Gastroesophageal sphincter (tissue), 4 donors: ENCODE measurements at regions not wholly inside any gene's neighbourhood (a gene's known extent, or its start where the extent isn't known, plus 50 kb on each side); places are given as distances from the start of the nearest gene placed in this dataset.

ENCODE experiments used
- ATAC-seq: fragments of 150-250 bp; one replicate; pipeline ENCODE4 v1.9.1; 2016; ENCODE audit warnings: mild to moderate bottlenecking, moderate library complexity
- H3K27ac ChIP-seq, 4 donors: fragments of 200-600 bp; sonication (generic) in 3 of 4; 1 replicate in 3 of 4; 2 replicates in 1 of 4; pipeline ENCODE4 v1.5.1; 2016 to 2019
- H3K27me3 ChIP-seq: fragments of 200-600 bp; sonication (generic); one replicate; pipeline ENCODE4 v1.5.1; 2019
- H3K36me3 ChIP-seq, 2 donors: fragments of 200-600 bp; sonication (generic); one replicate each; pipeline ENCODE4 v1.5.1; 2019; ENCODE audit warnings: control low read depth in 1 of 2
- H3K4me1 ChIP-seq, 3 donors: fragments of 200-600 bp; sonication (generic); 1 replicate in 2 of 3; 2 replicates in 1 of 3; pipeline ENCODE4 v1.5.1; 2016 to 2019; ENCODE audit warnings: control low read depth in 2 of 3
- H3K4me3 ChIP-seq, 2 donors: fragments of 200-600 bp; sonication (generic); one replicate each; pipeline ENCODE4 v1.5.1; 2019; ENCODE audit warnings: mild to moderate bottlenecking in 1 of 2, moderate library complexity in 1 of 2
- H3K9me3 ChIP-seq, 3 donors: fragments of 200-600 bp; sonication (generic); one replicate each; pipeline ENCODE4 v1.5.1; 2017 to 2019; ENCODE audit warnings: control low read depth in 2 of 3
- CTCF ChIP-seq, 4 experiments: fragments of 200-600 bp in 2 of 4; fragments of 450-650 bp in 2 of 4; sonication (generic) in 1 of 4; IDR thresholded peaks; one replicate each; pipeline ENCODE4 v1.5.1; 2017 to 2019; ENCODE audit warnings: antibody characterized with exemption in 4 of 4, mild to moderate bottlenecking in 2 of 4, moderate library complexity in 2 of 4
- EP300 ChIP-seq: sonication (generic); formaldehyde crosslinking; IDR thresholded peaks from one replicate; pipeline ENCODE4 v1.6.1; 2017; ENCODE audit warnings: antibody characterized with exemption, mild to moderate bottlenecking
- POLR2A ChIP-seq, 2 donors: fragments of 450-650 bp; IDR thresholded peaks; one replicate each; pipeline ENCODE4 v1.6.1; 2017; ENCODE audit warnings: antibody characterized with exemption in 2 of 2, mild to moderate bottlenecking in 2 of 2, moderate library complexity in 1 of 2
- POLR2AphosphoS5 ChIP-seq: sonication (generic); formaldehyde crosslinking; IDR thresholded peaks from one replicate; pipeline ENCODE4 v1.6.1; 2017; ENCODE audit warnings: antibody characterized with exemption
- WGBS, 2 donors: methylation state at CpG; one replicate each; pipeline ENCODE4 v1.1.5; 2018; ENCODE audit warnings: low coverage in 1 of 2; 5-methylcytosine and 5-hydroxymethylcytosine counted together

- WGBS, 2 donors = 0% methylated on average over 2 of the region's 2 CpGs
- no peak overlapping the region for H3K4me3 ChIP-seq
Observed at GRCh38 chr18:60549338-60549960, 176.9 kb upstream of the MC4R start.

GRCh38 chr18:60552948-60553347 is 180.4 kb upstream of the MC4R start:
- WGBS, 2 donors = 100% methylated on average over 1 of the region's 8 CpGs; no CpG with 5 or more reads in 1 of the 2 donors
- peak; percentile 31 for ATAC-seq
- H3K9me3 ChIP-seq = peaks cover 0 to 6% (median 0%) of the 10 kb centered on the region in 3 donors

More at GRCh38 chr18:60549338-60549960, 176.9 kb upstream of the MC4R start:
- no peak overlapping the region for H3K27ac ChIP-seq
- H3K9me3 ChIP-seq = peaks cover 0 to 6% (median 0%) of the 10 kb centered on the region in 3 donors
- TF ChIP-seq CTCF (IDR thresholded peaks at IDR 0.05) (peak; percentile 42 to 74 (median 70)), EP300 (no peak)
- no peaks in the 10 kb centered on the region for H3K36me3 ChIP-seq
- no peak for ATAC-seq
- no peaks in the 10 kb centered on the region for H3K4me1 ChIP-seq
- H3K27me3 ChIP-seq = peaks cover 8% of the 10 kb centered on the region

GRCh38 chr18:60554967-60555366 is 182.4 kb upstream of the MC4R start:
- 39 to 50% methylated on average over 1 to 2 of the region's 3 CpGs for WGBS, 2 donors
- H3K4me1 ChIP-seq = no peaks in the 10 kb centered on the region
- H3K27ac ChIP-seq = no peak overlapping the region
- H3K27me3 ChIP-seq = peaks cover 8% of the 10 kb centered on the region
- H3K36me3 ChIP-seq = no peaks in the 10 kb centered on the region
- no peak overlapping the region for H3K4me3 ChIP-seq
- H3K9me3 ChIP-seq = peaks cover 0 to 6% (median 0%) of the 10 kb centered on the region in 3 donors
- ATAC-seq = no peak
- no peak for TF ChIP-seq EP300
- no peak for TF ChIP-seq POLR2A (IDR thresholded peaks at IDR 0.05)
- no peak for TF ChIP-seq POLR2AphosphoS5
- no peak for TF ChIP-seq CTCF (IDR thresholded peaks at IDR 0.05)

More at GRCh38 chr18:60552948-60553347, 180.4 kb upstream of the MC4R start:
- TF ChIP-seq CTCF (IDR thresholded peaks at IDR 0.05) = no peak
- no peak for TF ChIP-seq POLR2AphosphoS5
- TF ChIP-seq POLR2A (IDR thresholded peaks at IDR 0.05) = no peak
- TF ChIP-seq EP300 = no peak
- H3K27ac ChIP-seq = no peak overlapping the region
- H3K36me3 ChIP-seq = no peaks in the 10 kb centered on the region
- H3K27me3 ChIP-seq = peaks cover 8% of the 10 kb centered on the region
- no peaks in the 10 kb centered on the region for H3K4me1 ChIP-seq
- no peak overlapping the region for H3K4me3 ChIP-seq

DNA sequence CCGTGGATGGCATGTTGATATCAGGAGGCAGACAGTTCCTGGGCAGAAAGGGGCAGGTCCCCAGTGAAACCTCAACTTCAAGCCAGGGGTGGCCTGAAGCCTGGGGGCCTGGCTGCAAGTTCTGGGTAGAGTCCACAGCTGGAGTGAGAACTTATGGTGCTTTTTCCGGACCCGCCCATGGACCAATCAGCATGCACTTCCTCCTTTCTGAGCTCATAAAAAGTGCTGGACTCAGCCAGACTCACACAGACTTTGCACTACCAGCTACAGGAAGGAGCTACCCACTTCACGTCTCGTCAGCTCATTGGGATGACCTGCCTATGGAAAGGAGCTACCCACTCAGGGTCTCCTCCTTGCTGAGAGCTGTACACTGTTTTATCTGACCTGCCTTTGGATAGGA is 183.1 kb upstream of the MC4R start:
- H3K36me3 ChIP-seq = no peaks in the 10 kb centered on the region
- H3K4me1 ChIP-seq = no peaks in the 10 kb centered on the region
- H3K9me3 ChIP-seq = peaks cover 0 to 6% (median 0%) of the 10 kb centered on the region in 3 donors
- TF ChIP-seq POLR2A (IDR thresholded peaks at IDR 0.05) (no peak), EP300 (no peak), CTCF (IDR thresholded peaks at IDR 0.05) (no peak), POLR2AphosphoS5 (no peak)
- no peak overlapping the region for H3K27ac ChIP-seq
- peaks cover 8% of the 10 kb centered on the region for H3K27me3 ChIP-seq
- WGBS, 2 donors = 63% methylated on average over 2 of the region's 5 CpGs; no CpG with 5 or more reads in 1 of the 2 donors
- H3K4me3 ChIP-seq = no peak overlapping the region
- ATAC-seq = no peak

GRCh38 chr18:60556326-60556725 is 183.8 kb upstream of the MC4R start:
- H3K27me3 ChIP-seq = peaks cover 8% of the 10 kb centered on the region
- peaks cover 0 to 6% (median 0%) of the 10 kb centered on the region in 3 donors for H3K9me3 ChIP-seq
- TF ChIP-seq CTCF (IDR thresholded peaks at IDR 0.05) (no peak), EP300 (no peak), POLR2A (IDR thresholded peaks at IDR 0.05) (no peak), POLR2AphosphoS5 (no peak)
- no peaks in the 10 kb centered on the region for H3K36me3 ChIP-seq
- ATAC-seq = no peak
- H3K4me1 ChIP-seq = no peaks in the 10 kb centered on the region
- no peak overlapping the region for H3K4me3 ChIP-seq
- WGBS, 2 donors = no CpG with 5 or more reads among the region's 1 CpG
- H3K27ac ChIP-seq = no peak overlapping the region
